ENCODE measurements at regions not wholly inside any gene's neighbourhood (a gene's known extent, or its start where the extent isn't known, plus 50 kb on each side); places are given as distances from the start of the nearest gene placed in this dataset.

GRCh38 chr1:29946057-29946456 is 709.7 kb downstream of the PTPRU start:
- H3K36me3 ChIP-seq (ENCODE audit: control insufficient read depth, insufficient read depth, low read length), result no peaks in the 10 kb centered on the region
- no peak overlapping the region for H3K9ac ChIP-seq (ENCODE audit: low read length)
- peaks cover 4% of the 10 kb centered on the region for H3K27me3 ChIP-seq (ENCODE audit: control insufficient read depth, insufficient read depth, low read length)
- no peak overlapping the region for H3K4me3 ChIP-seq (ENCODE audit: low read length)
- H3K27ac ChIP-seq (ENCODE audit: low read depth, low read length), result no peak overlapping the region
- no peaks in the 10 kb centered on the region for H3K4me1 ChIP-seq (ENCODE audit: control insufficient read depth, insufficient read depth, low read length)

GRCh38 chr1:29945426-29945825 is 709.1 kb downstream of the PTPRU start:
- Histone ChIP-seq H3K9ac (ENCODE audit: low read length) (no peak overlapping the region), H3K27me3 (ENCODE audit: control insufficient read depth, insufficient read depth, low read length) (peaks cover 4% of the 10 kb centered on the region), H3K27ac (ENCODE audit: low read depth, low read length) (no peak overlapping the region), H3K4me3 (ENCODE audit: low read length) (no peak overlapping the region), H3K4me1 (ENCODE audit: control insufficient read depth, insufficient read depth, low read length) (no peaks in the 10 kb centered on the region), H3K36me3 (ENCODE audit: control insufficient read depth, insufficient read depth, low read length) (no peaks in the 10 kb centered on the region)

- no peaks in the 10 kb centered on the region for H3K4me1 ChIP-seq (ENCODE audit: control insufficient read depth, insufficient read depth, low read length)
- no peak overlapping the region for H3K4me3 ChIP-seq (ENCODE audit: low read length)
- H3K27ac ChIP-seq (ENCODE audit: low read depth, low read length), result no peak overlapping the region
- no peak overlapping the region for H3K9ac ChIP-seq (ENCODE audit: low read length)
- no peaks in the 10 kb centered on the region for H3K36me3 ChIP-seq (ENCODE audit: control insufficient read depth, insufficient read depth, low read length)
- H3K27me3 ChIP-seq (ENCODE audit: control insufficient read depth, insufficient read depth, low read length), result peaks cover 4% of the 10 kb centered on the region
These were observed 708.1 kb downstream of the PTPRU start for GRCh38 chr1:29944253-29944905.

GRCh38 chr1:29943034-29943433 is 706.7 kb downstream of the PTPRU start:
- Histone ChIP-seq H3K4me1 (ENCODE audit: control insufficient read depth, insufficient read depth, low read length) (no peaks in the 10 kb centered on the region), H3K27me3 (ENCODE audit: control insufficient read depth, insufficient read depth, low read length) (no peaks in the 10 kb centered on the region), H3K4me3 (ENCODE audit: low read length) (no peak overlapping the region), H3K36me3 (ENCODE audit: control insufficient read depth, insufficient read depth, low read length) (no peaks in the 10 kb centered on the region), H3K9ac (ENCODE audit: low read length) (no peak overlapping the region), H3K27ac (ENCODE audit: low read depth, low read length) (no peak overlapping the region)

GRCh38 chr1:29939079-29939478 is 702.8 kb downstream of the PTPRU start:
- no peaks in the 10 kb centered on the region for H3K27me3 ChIP-seq (ENCODE audit: control insufficient read depth, insufficient read depth, low read length)
- H3K27ac ChIP-seq (ENCODE audit: low read depth, low read length), result no peak overlapping the region
- H3K36me3 ChIP-seq (ENCODE audit: control insufficient read depth, insufficient read depth, low read length), result no peaks in the 10 kb centered on the region
- H3K4me1 ChIP-seq (ENCODE audit: control insufficient read depth, insufficient read depth, low read length), result no peaks in the 10 kb centered on the region
- no peak overlapping the region for H3K4me3 ChIP-seq (ENCODE audit: low read length)
- no peak overlapping the region for H3K9ac ChIP-seq (ENCODE audit: low read length)

GRCh38 chr1:29937356-29937755 is 701.0 kb downstream of the PTPRU start:
- Histone ChIP-seq H3K27ac (ENCODE audit: low read depth, low read length) (no peak overlapping the region), H3K27me3 (ENCODE audit: control insufficient read depth, insufficient read depth, low read length) (no peaks in the 10 kb centered on the region), H3K36me3 (ENCODE audit: control insufficient read depth, insufficient read depth, low read length) (no peaks in the 10 kb centered on the region), H3K4me3 (ENCODE audit: low read length) (no peak overlapping the region), H3K4me1 (ENCODE audit: control insufficient read depth, insufficient read depth, low read length) (no peaks in the 10 kb centered on the region), H3K9ac (ENCODE audit: low read length) (no peak overlapping the region)

GRCh38 chr1:29936031-29936544 is 699.8 kb downstream of the PTPRU start:
- H3K4me3 ChIP-seq (ENCODE audit: low read length), result no peak overlapping the region
- H3K4me1 ChIP-seq (ENCODE audit: control insufficient read depth, insufficient read depth, low read length), result no peaks in the 10 kb centered on the region
- no peak overlapping the region for H3K27ac ChIP-seq (ENCODE audit: low read depth, low read length)
- H3K27me3 ChIP-seq (ENCODE audit: control insufficient read depth, insufficient read depth, low read length), result no peaks in the 10 kb centered on the region
- H3K9ac ChIP-seq (ENCODE audit: low read length), result no peak overlapping the region
- H3K36me3 ChIP-seq (ENCODE audit: control insufficient read depth, insufficient read depth, low read length), result no peaks in the 10 kb centered on the region

- Histone ChIP-seq H3K9ac (ENCODE audit: low read length) (no peak overlapping the region), H3K27ac (ENCODE audit: low read depth, low read length) (no peak overlapping the region), H3K36me3 (ENCODE audit: control insufficient read depth, insufficient read depth, low read length) (no peaks in the 10 kb centered on the region), H3K4me3 (ENCODE audit: low read length) (no peak overlapping the region), H3K27me3 (ENCODE audit: control insufficient read depth, insufficient read depth, low read length) (no peaks in the 10 kb centered on the region), H3K4me1 (ENCODE audit: control insufficient read depth, insufficient read depth, low read length) (no peaks in the 10 kb centered on the region)
These were observed 698.0 kb downstream of the PTPRU start for GRCh38 chr1:29934255-29934772.

- H3K27me3 ChIP-seq (ENCODE audit: control insufficient read depth, insufficient read depth, low read length), result no peaks in the 10 kb centered on the region
- H3K4me1 ChIP-seq (ENCODE audit: control insufficient read depth, insufficient read depth, low read length), result no peaks in the 10 kb centered on the region
- H3K27ac ChIP-seq (ENCODE audit: low read depth, low read length), result no peak overlapping the region
- H3K4me3 ChIP-seq (ENCODE audit: low read length), result no peak overlapping the region
- no peak overlapping the region for H3K9ac ChIP-seq (ENCODE audit: low read length)
- no peaks in the 10 kb centered on the region for H3K36me3 ChIP-seq (ENCODE audit: control insufficient read depth, insufficient read depth, low read length)
These were observed 696.7 kb downstream of the PTPRU start for GRCh38 chr1:29933067-29933466.

GRCh38 chr1:29932626-29933025 is 696.3 kb downstream of the PTPRU start:
- no peaks in the 10 kb centered on the region for H3K36me3 ChIP-seq (ENCODE audit: control insufficient read depth, insufficient read depth, low read length)
- H3K4me3 ChIP-seq (ENCODE audit: low read length), result no peak overlapping the region
- no peaks in the 10 kb centered on the region for H3K27me3 ChIP-seq (ENCODE audit: control insufficient read depth, insufficient read depth, low read length)
- H3K4me1 ChIP-seq (ENCODE audit: control insufficient read depth, insufficient read depth, low read length), result no peaks in the 10 kb centered on the region
- H3K27ac ChIP-seq (ENCODE audit: low read depth, low read length), result no peak overlapping the region
- no peak overlapping the region for H3K9ac ChIP-seq (ENCODE audit: low read length)

- no peaks in the 10 kb centered on the region for H3K36me3 ChIP-seq (ENCODE audit: control insufficient read depth, insufficient read depth, low read length)
- no peaks in the 10 kb centered on the region for H3K4me1 ChIP-seq (ENCODE audit: control insufficient read depth, insufficient read depth, low read length)
- no peak overlapping the region for H3K4me3 ChIP-seq (ENCODE audit: low read length)
- no peaks in the 10 kb centered on the region for H3K27me3 ChIP-seq (ENCODE audit: control insufficient read depth, insufficient read depth, low read length)
- no peak overlapping the region for H3K9ac ChIP-seq (ENCODE audit: low read length)
- H3K27ac ChIP-seq (ENCODE audit: low read depth, low read length), result no peak overlapping the region
These were observed 695.3 kb downstream of the PTPRU start for GRCh38 chr1:29931477-29932175.

GRCh38 chr1:29925058-29925457 is 688.7 kb downstream of the PTPRU start:
- Histone ChIP-seq H3K27me3 (ENCODE audit: control insufficient read depth, insufficient read depth, low read length) (peaks cover 5% of the 10 kb centered on the region), H3K36me3 (ENCODE audit: control insufficient read depth, insufficient read depth, low read length) (no peaks in the 10 kb centered on the region)

More at GRCh38 chr1:29925058-29925457, 688.7 kb downstream of the PTPRU start:
- H3K4me1 ChIP-seq (ENCODE audit: control insufficient read depth, insufficient read depth, low read length), result no peaks in the 10 kb centered on the region
- no peak overlapping the region for H3K9ac ChIP-seq (ENCODE audit: low read length)
- no peak overlapping the region for H3K27ac ChIP-seq (ENCODE audit: low read depth, low read length)
- H3K4me3 ChIP-seq (ENCODE audit: low read length), result no peak overlapping the region
